ENCODE measurements at regions not wholly inside any gene's neighbourhood (a gene's known extent, or its start where the extent isn't known, plus 50 kb on each side); places are given as distances from the start of the nearest gene placed in this dataset.
A peak's percentile ranks its signal among the peaks of the same experiment; 100 is the strongest.

GRCh38 chr6:120620900-120621299 is 713.4 kb downstream of the TBC1D32 start:
- no peak for DNase-seq

GRCh38 chr6:120615238-120615637 is 719.0 kb downstream of the TBC1D32 start:
- DNase-seq = no peak

GRCh38 chr6:120614723-120615122 is 719.6 kb downstream of the TBC1D32 start:
- no peak for DNase-seq

- DNase-seq = no peak
Observed at GRCh38 chr6:120608826-120609225, 725.5 kb downstream of the TBC1D32 start.

- DNase-seq = no peak
Observed at GRCh38 chr6:120606743-120607142, 727.5 kb downstream of the TBC1D32 start.

- DNase-seq = no peak
Observed at GRCh38 chr6:120604510-120604909, 729.8 kb downstream of the TBC1D32 start.

GRCh38 chr6:120590611-120591010 is 743.7 kb downstream of the TBC1D32 start:
- no peak for DNase-seq

- DNase-seq = no peak
Observed at GRCh38 chr6:120588424-120588823, 745.9 kb downstream of the TBC1D32 start.

GRCh38 chr6:120587381-120587780 is 746.9 kb downstream of the TBC1D32 start:
- no peak for DNase-seq

GRCh38 chr6:120584111-120584760 is 750.0 kb downstream of the TBC1D32 start:
- no peak for DNase-seq

GRCh38 chr6:120576061-120576460 is 758.2 kb downstream of the TBC1D32 start:
- no peak for DNase-seq

GRCh38 chr6:120569714-120570113 is 764.6 kb downstream of the TBC1D32 start:
- DNase-seq = no peak

GRCh38 chr6:120564779-120565178 is 769.5 kb downstream of the TBC1D32 start:
- DNase-seq = no peak

GRCh38 chr6:120558294-120558693 is 776.0 kb downstream of the TBC1D32 start:
- no peak for DNase-seq

GRCh38 chr6:120557554-120557953 is 776.7 kb downstream of the TBC1D32 start:
- no peak for DNase-seq

- DNase-seq = no peak
Observed at GRCh38 chr6:120556491-120556890, 777.8 kb downstream of the TBC1D32 start.

GRCh38 chr6:120553353-120553752 is 780.9 kb downstream of the TBC1D32 start:
- no peak for DNase-seq

- DNase-seq = no peak
Observed at GRCh38 chr6:120545353-120545752, 788.9 kb downstream of the TBC1D32 start.

- DNase-seq = no peak
Observed at GRCh38 chr6:120534954-120535353, 799.3 kb downstream of the TBC1D32 start.

GRCh38 chr6:120526576-120526975 is 807.7 kb downstream of the TBC1D32 start:
- DNase-seq = no peak

- DNase-seq = no peak
Observed at GRCh38 chr6:120514544-120514943, 819.7 kb downstream of the TBC1D32 start.

GRCh38 chr6:120511712-120512111 is 822.6 kb downstream of the TBC1D32 start:
- no peak for DNase-seq

GRCh38 chr6:120498711-120499110 is 835.6 kb downstream of the TBC1D32 start:
- no peak for DNase-seq

- DNase-seq = peak; percentile 34
Observed at GRCh38 chr6:120496661-120497060, 837.6 kb downstream of the TBC1D32 start.

- no peak for DNase-seq
Observed at GRCh38 chr6:120493505-120493904, 840.8 kb downstream of the TBC1D32 start.

All from hindlimb muscle (tissue), 1 donor.